GM10266 (cell line): ENCODE measurements at regions not wholly inside any gene's neighbourhood (a gene's known extent, or its start where the extent isn't known, plus 50 kb on each side); places are given as distances from the start of the nearest gene placed in this dataset.

Experiments used
- DNase-seq: peaks from one replicate; pipeline ENCODE4 v3.0.0; 2012; ENCODE audit errors: extremely low spot score
- TF ChIP-seq, protein P1 (sequence below): IDR thresholded peaks from 2 replicates; pipeline ENCODE4 v1.5.1; 2012; ENCODE audit warnings: mild to moderate bottlenecking, low read depth; ENCODE audit not compliant: control insufficient read depth, insufficient read depth; ENCODE audit errors: missing control alignments

GRCh38 chr16:5905935-5906334 is 808.3 kb upstream of the EEF2KMT start:
- DNase-seq = no peak
- TF ChIP-seq, protein P1, sequence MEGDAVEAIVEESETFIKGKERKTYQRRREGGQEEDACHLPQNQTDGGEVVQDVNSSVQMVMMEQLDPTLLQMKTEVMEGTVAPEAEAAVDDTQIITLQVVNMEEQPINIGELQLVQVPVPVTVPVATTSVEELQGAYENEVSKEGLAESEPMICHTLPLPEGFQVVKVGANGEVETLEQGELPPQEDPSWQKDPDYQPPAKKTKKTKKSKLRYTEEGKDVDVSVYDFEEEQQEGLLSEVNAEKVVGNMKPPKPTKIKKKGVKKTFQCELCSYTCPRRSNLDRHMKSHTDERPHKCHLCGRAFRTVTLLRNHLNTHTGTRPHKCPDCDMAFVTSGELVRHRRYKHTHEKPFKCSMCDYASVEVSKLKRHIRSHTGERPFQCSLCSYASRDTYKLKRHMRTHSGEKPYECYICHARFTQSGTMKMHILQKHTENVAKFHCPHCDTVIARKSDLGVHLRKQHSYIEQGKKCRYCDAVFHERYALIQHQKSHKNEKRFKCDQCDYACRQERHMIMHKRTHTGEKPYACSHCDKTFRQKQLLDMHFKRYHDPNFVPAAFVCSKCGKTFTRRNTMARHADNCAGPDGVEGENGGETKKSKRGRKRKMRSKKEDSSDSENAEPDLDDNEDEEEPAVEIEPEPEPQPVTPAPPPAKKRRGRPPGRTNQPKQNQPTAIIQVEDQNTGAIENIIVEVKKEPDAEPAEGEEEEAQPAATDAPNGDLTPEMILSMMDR = no peak

- no peak for DNase-seq
- TF ChIP-seq, protein P1 = no peak
Measured at GRCh38 chr16:5903832-5904231, 806.2 kb upstream of the EEF2KMT start.

DNA sequence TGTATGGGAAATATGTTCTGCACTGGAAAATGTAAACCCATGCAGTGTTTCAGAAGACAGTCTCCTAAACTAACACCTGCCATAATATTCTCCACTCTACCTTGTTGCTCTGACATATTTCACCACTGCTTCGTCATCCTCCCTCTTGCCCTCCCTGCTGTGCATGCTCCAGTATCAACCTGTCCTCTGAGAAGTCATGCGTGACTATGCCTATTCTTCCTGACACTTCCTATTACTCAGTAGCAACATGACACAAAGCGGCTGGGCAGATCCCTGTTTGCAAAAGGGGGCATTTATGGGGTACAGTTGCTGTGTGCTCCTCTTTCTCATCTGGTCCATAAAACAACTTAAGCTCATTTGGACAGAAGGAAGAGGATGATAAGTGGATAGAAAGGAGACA is 805.6 kb upstream of the EEF2KMT start:
- no peak for DNase-seq
- TF ChIP-seq, protein P1 = no peak

DNA sequence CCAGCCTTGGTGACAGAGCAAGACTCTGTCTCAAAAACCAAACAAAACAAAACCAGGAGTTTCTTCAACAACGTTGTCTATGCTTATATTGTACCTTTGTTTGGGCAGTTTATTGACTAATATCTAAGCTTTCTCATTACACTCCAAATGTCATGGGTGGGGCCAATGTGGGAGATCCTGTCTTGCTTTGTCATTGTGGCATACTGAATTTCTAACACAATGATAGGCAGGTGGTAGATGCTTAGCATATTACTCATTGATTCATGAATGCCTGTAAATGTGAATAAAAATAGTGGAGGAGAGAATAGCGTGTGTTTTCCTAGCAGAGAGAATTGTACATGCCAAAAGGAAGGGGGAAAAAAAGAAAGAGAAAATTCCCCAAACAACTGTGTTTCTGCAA is 802.5 kb upstream of the EEF2KMT start:
- TF ChIP-seq, protein P1 = no peak
- no peak for DNase-seq

- no peak for DNase-seq
- TF ChIP-seq, protein P1 = no peak
Measured at GRCh38 chr16:5895976-5896375, 798.4 kb upstream of the EEF2KMT start.

DNA sequence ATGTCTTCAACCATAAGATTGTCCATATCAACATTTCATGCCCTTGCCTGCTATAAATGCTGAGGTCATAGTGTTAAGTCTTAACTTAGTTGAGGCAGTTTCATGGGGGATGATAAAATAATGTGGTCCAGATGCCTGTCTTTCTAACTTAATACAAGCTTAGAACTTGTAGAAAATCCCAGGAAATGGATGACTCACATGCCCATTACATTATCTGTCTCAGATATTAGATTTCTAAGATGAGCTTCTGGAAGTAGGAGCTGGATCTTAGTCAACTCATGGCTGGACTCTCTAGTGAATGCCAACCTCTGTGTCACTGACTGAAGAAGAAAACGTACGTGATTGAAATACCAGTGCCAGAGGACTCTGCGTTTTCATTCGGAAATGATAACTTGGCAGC is 797.5 kb upstream of the EEF2KMT start:
- TF ChIP-seq, protein P1 = no peak
- DNase-seq = no peak

DNA sequence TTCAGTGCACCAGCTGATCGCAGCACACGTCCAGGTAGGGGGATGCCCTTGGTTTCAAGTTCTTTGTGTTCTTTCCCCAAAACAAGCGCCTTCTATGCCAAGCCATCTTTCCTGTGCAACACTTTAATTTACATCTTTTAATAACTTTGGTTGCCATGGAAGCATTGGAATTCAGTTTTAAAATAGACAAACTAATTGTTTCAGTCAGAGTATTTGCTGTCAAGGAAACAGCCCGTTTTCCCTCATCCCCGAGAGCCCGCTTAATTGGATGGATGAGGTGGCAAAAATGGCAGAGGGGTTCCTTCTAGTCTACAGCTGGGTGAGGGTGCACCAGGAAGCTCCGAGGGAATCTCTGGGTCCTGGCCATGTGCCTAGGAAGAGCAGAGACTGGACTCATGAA is 793.7 kb upstream of the EEF2KMT start:
- TF ChIP-seq, protein P1 = no peak
- DNase-seq = no peak
